ENCODE measurements at regions not wholly inside any gene's neighbourhood (a gene's known extent, or its start where the extent isn't known, plus 50 kb on each side); places are given as distances from the start of the nearest gene placed in this dataset.

GRCh38 chr10:129396021-129396722 lies 70.9 kb upstream of the MGMT start:
- no peak for DNase-seq

GRCh38 chr10:129397198-129397974 lies 69.7 kb upstream of the MGMT start:
- no peak for DNase-seq

- DNase-seq = no peak
These were observed 68.3 kb upstream of the MGMT start for GRCh38 chr10:129398711-129399141.

- DNase-seq = no peak
These were observed 66.6 kb upstream of the MGMT start for GRCh38 chr10:129400426-129400825.

- DNase-seq = no peak
These were observed 64.6 kb upstream of the MGMT start for GRCh38 chr10:129402459-129402858.

GRCh38 chr10:129404091-129404490 lies 63.0 kb upstream of the MGMT start:
- DNase-seq = no peak

- no peak for DNase-seq
These were observed 61.7 kb upstream of the MGMT start for GRCh38 chr10:129405389-129405788.

- DNase-seq = no peak
These were observed 56.2 kb upstream of the MGMT start for GRCh38 chr10:129410688-129411392.

DNA sequence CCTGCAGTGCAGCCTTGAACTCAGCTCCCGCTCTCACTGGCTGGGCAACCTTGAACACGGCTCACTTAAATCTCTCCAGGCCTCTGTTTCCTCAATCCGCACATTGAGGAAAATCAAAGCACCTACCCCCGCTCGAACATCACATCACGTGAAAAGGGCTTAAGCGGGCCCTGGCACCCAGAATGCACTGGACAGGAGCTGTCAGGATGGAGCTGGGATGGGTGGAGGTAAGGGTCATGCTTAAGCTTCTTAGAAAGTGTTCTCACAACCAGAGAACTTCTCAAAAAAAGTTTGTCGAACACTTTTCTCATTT lies 55.7 kb upstream of the MGMT start:
- no peak for DNase-seq

GRCh38 chr10:129411772-129412171 lies 55.3 kb upstream of the MGMT start:
- DNase-seq = no peak

- DNase-seq = no peak
These were observed 54.0 kb upstream of the MGMT start for GRCh38 chr10:129413024-129413423.

- no peak for DNase-seq
These were observed 51.6 kb upstream of the MGMT start for GRCh38 chr10:129415215-129416140.

- no peak for DNase-seq
These were observed 50.9 kb upstream of the MGMT start for GRCh38 chr10:129416155-129416554.

GRCh38 chr10:129416956-129417765 lies 49.9 kb upstream of the MGMT start:
- no peak for DNase-seq
